Endothelial cell of umbilical vein (primary cell): ENCODE measurements at regions not wholly inside any gene's neighbourhood (a gene's known extent, or its start where the extent isn't known, plus 50 kb on each side); places are given as distances from the start of the nearest gene placed in this dataset.

ENCODE experiments used
- BruUV-seq: library from RNA; stranded (reverse); fragments of 400-500 nt; replicated peaks from 2 replicates; lab custom pipeline; 2021; lab: Mats Ljungman, UMichigan
- CTCF ChIA-PET: fragments of 300-600, 350-600 bp; sonication (Branson Sonifier 250); formaldehyde crosslinking; loops from one replicate; lab custom pipeline; 2021; ENCODE audit warnings: antibody characterized with exemption, inconsistent platforms; lab: Charles Lee
- POLR2A ChIA-PET: fragments of 300-600, 350-600 bp; sonication (Branson Sonifier 250); formaldehyde crosslinking; loops from one replicate; lab custom pipeline; 2021; ENCODE audit warnings: antibody characterized with exemption, inconsistent platforms; lab: Charles Lee
- DNase-seq: peaks from one replicate; pipeline ENCODE4 v3.0.0-alpha.2; 2011; ENCODE audit warnings: low read depth, low spot score
- FAIRE-seq: peaks from 2 replicates; lab custom pipeline; 2011; peaks lifted over from hg19 to GRCh38; lab: Jason Lieb, UNC
- H2AFZ ChIP-seq: 2 replicates; pipeline ENCODE4 v1.6.0; 2012; ENCODE audit warnings: low read depth, low read length, control low read depth, inconsistent platforms
- H3K27ac ChIP-seq: 2 replicates; pipeline ENCODE4 v1.5.1; 2011; ENCODE audit warnings: low read depth, mild to moderate bottlenecking, control low read depth, low read length, moderate library complexity; ENCODE audit not compliant: insufficient read depth
- H3K27me3 ChIP-seq, 2 experiments: 2 replicates each; pipeline versions ENCODE4 v1.6.0 to v1.6.1; 2011; ENCODE audit warnings: low read length in 2 of 2, mixed read lengths in 1 of 2; ENCODE audit not compliant: control insufficient read depth in 2 of 2, insufficient read depth in 2 of 2
- H3K36me3 ChIP-seq, 2 experiments: 2 replicates in 1 of 2; 3 replicates in 1 of 2; pipeline ENCODE4 v1.5.1; 2011; ENCODE audit warnings: low read length in 2 of 2, mild to moderate bottlenecking in 1 of 2, moderate library complexity in 1 of 2; ENCODE audit not compliant: control insufficient read depth in 2 of 2, insufficient read depth in 2 of 2; ENCODE audit errors: extremely low read depth in 1 of 2
- H3K4me1 ChIP-seq: 3 replicates; pipeline ENCODE4 v1.5.1; 2011; ENCODE audit warnings: mild to moderate bottlenecking, low read length; ENCODE audit not compliant: control insufficient read depth, insufficient read depth; ENCODE audit errors: extremely low read depth
- H3K4me2 ChIP-seq: 2 replicates; pipeline ENCODE4 v1.6.1; 2011; ENCODE audit warnings: low read length, control low read depth, mixed read lengths; ENCODE audit not compliant: insufficient read depth
- H3K4me3 ChIP-seq, 3 experiments: fragments of 200-600 bp in 1 of 3; sonication (generic), shearing (Covaris generic) in 1 of 3; replicated peaks in 1 of 3; 2 replicates each; pipeline ENCODE4 v1.5.1; 2011 to 2016; ENCODE audit warnings: control low read depth in 3 of 3, low read length in 3 of 3, mild to moderate bottlenecking in 2 of 3, inconsistent platforms in 1 of 3, low read depth in 1 of 3, moderate library complexity in 1 of 3; ENCODE audit not compliant: insufficient read depth in 1 of 3
- H3K79me2 ChIP-seq: 2 replicates; pipeline ENCODE4 v1.6.0; 2012; ENCODE audit warnings: low read length, inconsistent platforms; ENCODE audit not compliant: control insufficient read depth, insufficient read depth
- H3K9ac ChIP-seq: replicated peaks from 2 replicates; pipeline ENCODE3; 2011; ENCODE audit warnings: low read length, control low read depth; ENCODE audit not compliant: insufficient read depth; ENCODE audit errors: extremely low read depth
- H3K9me1 ChIP-seq: replicated peaks from 3 replicates; pipeline ENCODE4 v1.6.0; 2011; ENCODE audit warnings: mild to moderate bottlenecking, low read length; ENCODE audit not compliant: control insufficient read depth, insufficient read depth; ENCODE audit errors: extremely low read depth
- H3K9me3 ChIP-seq: replicated peaks from 2 replicates; pipeline ENCODE4 v1.5.1; 2012; ENCODE audit warnings: low read length, inconsistent platforms; ENCODE audit not compliant: control insufficient read depth, insufficient read depth
- H4K20me1 ChIP-seq: replicated peaks from 2 replicates; pipeline ENCODE3; 2011; ENCODE audit warnings: mild to moderate bottlenecking, low read length; ENCODE audit not compliant: control insufficient read depth, insufficient read depth; ENCODE audit errors: extremely low read depth
- EZH2 ChIP-seq: IDR thresholded peaks from 2 replicates; pipeline ENCODE4 v1.6.1; 2012; ENCODE audit warnings: borderline replicate concordance, low read depth, mild to moderate bottlenecking, moderate library complexity, low read length, inconsistent platforms; ENCODE audit not compliant: severe bottlenecking
- FOS ChIP-seq: IDR thresholded peaks from 2 replicates; pipeline ENCODE4 v1.6.1; 2011; ENCODE audit warnings: mild to moderate bottlenecking, low read length, moderate library complexity, borderline replicate concordance; ENCODE audit not compliant: insufficient read depth
- GATA2 ChIP-seq: IDR thresholded peaks from 2 replicates; pipeline ENCODE4 v1.7.0; 2011; ENCODE audit warnings: low read depth, mild to moderate bottlenecking, moderate library complexity, mixed read lengths, low read length; ENCODE audit not compliant: insufficient read length, insufficient read depth
- JUN ChIP-seq: IDR thresholded peaks from 2 replicates; pipeline ENCODE4 v1.6.1; 2011; ENCODE audit warnings: borderline replicate concordance, low read depth; ENCODE audit not compliant: insufficient read length, insufficient read depth
- MYC ChIP-seq: IDR thresholded peaks from one replicate; pipeline ENCODE4 v1.6.1; 2011; ENCODE audit warnings: mild to moderate bottlenecking, low read depth, low read length
- POLR2A ChIP-seq: IDR thresholded peaks from 2 replicates; pipeline ENCODE4 v1.6.1; 2012; ENCODE audit warnings: low read depth, mild to moderate bottlenecking, control low read depth, low read length
- POLR2AphosphoS5 ChIP-seq: IDR thresholded peaks from 2 replicates; pipeline ENCODE4 v1.6.1; 2012; ENCODE audit warnings: low read depth, mild to moderate bottlenecking, control low read depth, low read length, moderate library complexity; ENCODE audit not compliant: insufficient read depth
- dilution Hi-C: fragments of 300-500 bp; cut with MboI; formaldehyde crosslinking; loops from one replicate; pipeline ENCODE4 v1.15.0; 2019; ENCODE audit warnings: low sequenced_read_pairs; ENCODE audit not compliant: extremely low pct_ligation_motif_present
- intact Hi-C: fragments of 100-400 bp; cut with micrococcal nuclease; formaldehyde crosslinking; loops from one replicate; pipeline ENCODE4 v1.10.0; 2022
- TF ChIP-seq, protein P1 (sequence below): IDR thresholded peaks from 2 replicates; pipeline ENCODE4 v1.6.1; 2011; ENCODE audit not compliant: insufficient read depth, insufficient read length
- TF ChIP-seq, protein P2 (sequence below), 2 donors: IDR thresholded peaks; 1 replicate in 1 of 2; 2 replicates in 1 of 2; pipeline ENCODE4 v1.5.1; 2011; ENCODE audit warnings: low read length in 2 of 2, mild to moderate bottlenecking in 2 of 2, moderate library complexity in 2 of 2, control low read depth in 1 of 2, inconsistent platforms in 1 of 2, low read depth in 1 of 2; ENCODE audit not compliant: insufficient read depth in 1 of 2; ENCODE audit errors: extremely low read depth in 1 of 2

- Histone ChIP-seq H3K27ac (no peak overlapping the region), H2AFZ (no peak overlapping the region), H4K20me1 (no peaks in the 10 kb centered on the region), H3K4me1 (no peaks in the 10 kb centered on the region), H3K36me3 (no peaks in the 10 kb centered on the region), H3K4me3 (no peak overlapping the region), H3K9me1 (no peaks in the 10 kb centered on the region), H3K4me2 (no peak overlapping the region), H3K9ac (no peak overlapping the region), H3K27me3 (no peaks in the 10 kb centered on the region), H3K79me2 (no peaks in the 10 kb centered on the region), H3K9me3 (no peaks in the 10 kb centered on the region)
- no peak for FAIRE-seq
- BruUV-seq, result no TSS peak
- CTCF ChIA-PET, result no interaction called here
- dilution Hi-C loops, result no loop called here
- no peak for DNase-seq
- TF ChIP-seq POLR2AphosphoS5, result no peak
- TF ChIP-seq FOS, result no peak
- no peak for TF ChIP-seq JUN
- TF ChIP-seq, protein P1, sequence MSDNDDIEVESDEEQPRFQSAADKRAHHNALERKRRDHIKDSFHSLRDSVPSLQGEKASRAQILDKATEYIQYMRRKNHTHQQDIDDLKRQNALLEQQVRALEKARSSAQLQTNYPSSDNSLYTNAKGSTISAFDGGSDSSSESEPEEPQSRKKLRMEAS, result no peak
- TF ChIP-seq MYC, result no peak
- no peak for TF ChIP-seq EZH2
- no peak for TF ChIP-seq GATA2
- TF ChIP-seq, protein P2, sequence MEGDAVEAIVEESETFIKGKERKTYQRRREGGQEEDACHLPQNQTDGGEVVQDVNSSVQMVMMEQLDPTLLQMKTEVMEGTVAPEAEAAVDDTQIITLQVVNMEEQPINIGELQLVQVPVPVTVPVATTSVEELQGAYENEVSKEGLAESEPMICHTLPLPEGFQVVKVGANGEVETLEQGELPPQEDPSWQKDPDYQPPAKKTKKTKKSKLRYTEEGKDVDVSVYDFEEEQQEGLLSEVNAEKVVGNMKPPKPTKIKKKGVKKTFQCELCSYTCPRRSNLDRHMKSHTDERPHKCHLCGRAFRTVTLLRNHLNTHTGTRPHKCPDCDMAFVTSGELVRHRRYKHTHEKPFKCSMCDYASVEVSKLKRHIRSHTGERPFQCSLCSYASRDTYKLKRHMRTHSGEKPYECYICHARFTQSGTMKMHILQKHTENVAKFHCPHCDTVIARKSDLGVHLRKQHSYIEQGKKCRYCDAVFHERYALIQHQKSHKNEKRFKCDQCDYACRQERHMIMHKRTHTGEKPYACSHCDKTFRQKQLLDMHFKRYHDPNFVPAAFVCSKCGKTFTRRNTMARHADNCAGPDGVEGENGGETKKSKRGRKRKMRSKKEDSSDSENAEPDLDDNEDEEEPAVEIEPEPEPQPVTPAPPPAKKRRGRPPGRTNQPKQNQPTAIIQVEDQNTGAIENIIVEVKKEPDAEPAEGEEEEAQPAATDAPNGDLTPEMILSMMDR (IDR thresholded peaks at IDR 0.05; ENCODE audit: extremely low read depth in 1 of 2, insufficient read depth in 1 of 2, low read depth in 1 of 2, low read length in 2 of 2), result no peak
- TF ChIP-seq POLR2A, result no peak
- intact Hi-C loops, result no loop called here
- POLR2A ChIA-PET, result no interaction called here
These were observed 172.4 kb upstream of the GSE1 start for GRCh38 chr16:85440744-85441143.
